ENCODE measurements at regions not wholly inside any gene's neighbourhood (a gene's known extent, or its start where the extent isn't known, plus 50 kb on each side); places are given as distances from the start of the nearest gene placed in this dataset.
"Not testable (repeated sequence)": the region's sequence is repeated elsewhere in the genome, so short reads cannot be mapped to it uniquely, and the experiment has no call there.

DNA sequence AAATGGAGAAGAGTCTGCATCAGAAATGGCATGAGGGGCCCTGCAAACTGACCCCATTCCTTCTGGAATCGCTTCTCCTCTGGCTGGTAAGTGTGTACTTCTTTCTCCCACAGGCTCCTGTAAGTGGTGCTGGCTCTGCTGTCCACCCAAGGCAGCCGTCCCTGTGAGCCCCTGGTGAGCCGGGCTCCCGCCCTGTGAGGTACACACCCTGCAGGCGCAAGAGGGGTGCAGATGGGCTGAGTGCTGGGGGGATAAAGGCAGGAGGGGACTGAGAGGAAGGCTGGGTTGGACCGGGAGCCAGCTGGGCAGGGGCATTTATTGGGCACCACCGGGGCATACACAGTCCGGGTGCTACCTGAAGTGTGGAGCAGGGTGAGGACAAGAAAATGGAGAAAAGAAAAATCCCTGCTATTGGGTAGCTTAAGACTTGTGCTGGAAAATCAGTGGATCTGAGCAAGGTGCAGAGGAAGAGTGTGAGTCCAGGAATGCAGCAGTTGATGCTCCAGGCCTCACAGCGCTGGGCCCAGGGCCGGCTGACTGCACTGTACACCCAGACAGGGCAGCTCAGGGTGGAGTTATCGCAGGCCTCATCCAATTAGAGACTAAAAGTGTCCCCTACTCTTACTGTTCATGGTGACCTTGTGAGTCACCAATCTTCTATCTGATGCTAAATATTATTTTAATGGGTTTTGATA lies 455.1 kb upstream of the B3GAT1 start:
- no peak for DNase-seq (ENCODE audit: low read depth)

DNA sequence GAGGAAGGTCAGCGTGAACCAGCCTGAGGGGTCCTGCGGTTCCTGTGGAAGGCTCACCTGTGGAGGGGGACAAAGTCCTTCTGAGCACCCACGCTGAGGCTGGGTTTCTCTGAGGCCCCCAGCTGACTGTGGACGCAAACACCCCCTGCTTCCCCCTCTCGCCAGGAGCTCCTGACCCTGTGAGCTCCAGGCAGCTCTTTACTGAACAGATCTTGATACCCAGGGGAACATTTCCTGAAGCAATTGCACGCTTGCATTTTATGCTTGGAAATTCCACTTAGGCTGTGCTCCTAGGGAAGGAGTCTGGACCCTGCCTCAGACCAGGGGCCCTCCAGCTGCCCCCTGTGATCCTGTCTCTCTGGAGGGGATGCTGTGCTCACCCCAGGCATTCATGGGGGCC lies 454.2 kb upstream of the B3GAT1 start:
- no peak for DNase-seq (ENCODE audit: low read depth)

DNA sequence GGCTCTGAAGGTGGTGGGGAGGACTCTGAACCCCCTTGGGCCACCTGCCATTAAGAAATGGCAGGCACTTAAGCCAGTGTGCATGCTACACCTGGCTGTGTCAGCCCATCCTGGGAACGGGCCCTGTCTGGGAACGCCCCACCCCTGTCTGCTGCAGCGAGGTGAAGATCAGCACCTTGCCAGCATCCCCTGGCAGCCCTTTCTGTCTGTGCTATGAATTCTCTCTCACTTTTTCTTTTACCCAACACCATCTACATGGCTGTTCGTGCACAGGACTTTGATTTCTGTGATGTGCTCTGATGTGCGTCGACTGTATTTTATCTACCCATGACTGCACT lies 452.9 kb upstream of the B3GAT1 start:
- no peak for DNase-seq (ENCODE audit: low read depth)

DNA sequence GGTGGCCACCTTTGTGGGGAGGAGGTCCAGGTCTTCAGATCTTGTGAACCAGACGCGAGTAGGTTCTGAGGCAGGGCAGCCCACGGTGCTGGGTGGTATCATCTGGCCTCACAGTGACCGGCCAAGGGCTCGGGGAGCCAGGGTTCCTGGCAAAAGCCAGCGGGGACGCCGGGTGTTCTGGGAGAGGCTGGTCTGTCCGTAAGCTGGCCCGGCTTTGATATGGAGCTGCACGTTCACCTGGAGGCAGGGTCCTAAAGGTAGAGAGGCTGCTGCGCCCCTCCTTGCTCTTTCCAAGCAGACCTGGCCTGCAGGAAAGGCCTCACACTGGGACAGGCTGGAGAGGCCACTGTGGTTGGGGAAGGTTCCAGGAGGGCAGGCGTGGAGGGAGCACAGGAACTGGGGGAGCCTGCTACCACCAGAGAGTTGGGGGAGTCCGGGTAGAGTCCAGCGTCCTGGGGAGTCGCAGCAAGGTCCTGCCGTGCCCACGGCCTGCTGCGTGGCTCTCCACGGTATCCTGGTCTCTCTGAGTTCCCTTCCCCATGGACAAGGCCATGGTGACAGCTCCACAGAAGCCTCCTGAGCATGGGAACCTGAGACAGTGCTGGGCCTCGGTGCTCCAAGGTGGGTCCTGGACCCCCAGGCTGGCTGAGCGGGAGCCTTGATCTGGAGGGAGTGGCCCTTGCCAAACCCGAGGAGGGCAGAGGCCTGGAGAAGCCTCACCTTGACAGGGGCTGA lies 452.4 kb upstream of the B3GAT1 start:
- DNase-seq (ENCODE audit: low read depth), result no peak

DNA sequence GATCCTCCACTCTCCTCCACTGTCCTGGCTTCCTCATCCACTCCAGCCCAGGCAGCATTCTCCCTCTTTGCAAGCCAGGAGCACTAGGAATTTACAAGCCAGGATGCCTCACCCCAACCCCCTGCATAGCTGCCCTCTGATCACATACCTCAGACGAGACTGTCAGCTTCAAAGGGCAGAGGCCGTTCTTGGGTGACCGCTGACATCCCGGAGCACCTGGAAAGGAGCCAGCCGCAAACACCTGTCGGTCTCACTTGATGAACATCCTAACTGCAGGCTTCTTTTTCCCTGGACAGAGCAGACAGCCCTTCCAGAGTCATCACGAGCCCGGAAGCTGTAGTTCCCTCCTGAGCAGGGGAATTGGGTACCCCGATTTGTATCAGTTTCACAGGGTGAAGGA lies 451.3 kb upstream of the B3GAT1 start:
- DNase-seq (ENCODE audit: low read depth), result no peak

DNA sequence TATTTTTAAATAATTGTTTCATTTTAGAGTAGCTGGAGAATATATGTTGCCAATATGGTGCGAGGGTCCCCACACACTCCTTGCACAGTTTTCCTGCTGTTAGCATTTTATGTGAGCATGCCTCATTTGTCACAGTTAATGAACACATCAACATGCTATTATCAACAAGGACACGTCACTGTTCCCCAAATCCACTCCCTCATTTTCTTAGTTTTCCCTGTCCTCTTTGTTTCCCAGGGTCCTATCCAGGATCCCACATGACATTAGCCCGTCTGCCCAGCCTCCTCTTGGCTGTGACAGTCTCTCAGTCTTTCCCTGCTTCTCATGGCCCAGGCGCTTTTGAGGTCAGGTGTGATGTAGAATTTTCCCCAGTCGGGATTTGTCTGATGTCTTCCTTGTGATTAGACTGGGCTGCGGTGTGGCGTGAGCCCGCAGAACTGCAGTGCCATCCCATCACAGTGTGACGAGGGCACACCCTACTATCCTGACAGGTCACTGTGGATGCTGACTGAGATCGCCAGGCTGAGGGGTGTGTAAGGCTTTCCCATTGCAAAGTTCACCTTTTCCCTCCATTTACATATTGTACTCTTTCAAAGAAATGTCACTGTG lies 450.6 kb upstream of the B3GAT1 start:
- DNase-seq (ENCODE audit: low read depth), result no peak

DNA sequence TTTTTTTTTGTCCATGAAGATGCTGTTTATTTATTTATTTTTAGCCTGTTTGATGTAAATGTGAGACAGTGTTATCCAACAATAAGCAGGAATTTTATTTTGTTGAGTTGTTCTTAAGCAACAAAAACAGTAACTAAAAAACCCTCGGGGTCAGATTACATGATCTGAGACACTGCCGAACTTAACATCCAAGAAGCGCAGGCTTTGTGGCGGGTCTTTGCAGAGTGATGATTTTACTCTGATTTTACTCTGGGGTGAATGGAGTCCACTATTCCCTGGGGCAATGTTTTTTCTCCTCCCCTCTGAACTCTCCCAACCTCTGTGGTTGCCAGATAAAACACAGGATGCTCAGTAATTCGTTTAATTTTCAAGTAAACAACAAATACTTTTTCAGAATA lies 450.1 kb upstream of the B3GAT1 start:
- DNase-seq (ENCODE audit: low read depth), result no peak

DNA sequence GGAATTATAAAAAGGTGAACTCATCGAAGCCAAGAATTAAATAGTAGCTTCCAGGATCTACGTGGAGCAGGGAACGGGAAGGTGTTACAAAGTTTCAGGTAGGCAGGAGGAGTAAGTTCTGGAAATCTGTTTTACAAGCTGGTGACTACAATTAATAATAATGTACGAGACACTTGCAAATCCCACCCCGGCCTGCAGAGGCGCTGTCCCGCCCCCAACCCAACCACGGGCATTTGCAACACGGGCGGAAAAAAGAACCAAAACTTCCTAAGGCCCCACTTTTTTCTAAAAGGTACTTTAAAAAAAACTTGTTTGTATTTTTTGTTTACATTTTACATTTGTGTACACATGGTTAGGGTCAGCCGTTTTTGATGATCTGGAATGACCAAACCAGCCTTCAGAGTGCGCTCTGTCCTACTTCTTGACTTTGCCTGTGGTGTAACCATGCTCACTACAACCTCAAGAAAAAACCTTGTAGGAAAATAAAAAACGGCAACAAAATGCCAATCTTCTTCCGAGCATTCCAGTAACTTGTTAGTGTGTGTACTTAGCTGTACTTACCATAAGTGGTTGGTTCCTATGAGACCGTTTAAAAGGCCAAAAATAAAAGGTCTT lies 449.6 kb upstream of the B3GAT1 start:
- no peak for DNase-seq (ENCODE audit: low read depth)

DNA sequence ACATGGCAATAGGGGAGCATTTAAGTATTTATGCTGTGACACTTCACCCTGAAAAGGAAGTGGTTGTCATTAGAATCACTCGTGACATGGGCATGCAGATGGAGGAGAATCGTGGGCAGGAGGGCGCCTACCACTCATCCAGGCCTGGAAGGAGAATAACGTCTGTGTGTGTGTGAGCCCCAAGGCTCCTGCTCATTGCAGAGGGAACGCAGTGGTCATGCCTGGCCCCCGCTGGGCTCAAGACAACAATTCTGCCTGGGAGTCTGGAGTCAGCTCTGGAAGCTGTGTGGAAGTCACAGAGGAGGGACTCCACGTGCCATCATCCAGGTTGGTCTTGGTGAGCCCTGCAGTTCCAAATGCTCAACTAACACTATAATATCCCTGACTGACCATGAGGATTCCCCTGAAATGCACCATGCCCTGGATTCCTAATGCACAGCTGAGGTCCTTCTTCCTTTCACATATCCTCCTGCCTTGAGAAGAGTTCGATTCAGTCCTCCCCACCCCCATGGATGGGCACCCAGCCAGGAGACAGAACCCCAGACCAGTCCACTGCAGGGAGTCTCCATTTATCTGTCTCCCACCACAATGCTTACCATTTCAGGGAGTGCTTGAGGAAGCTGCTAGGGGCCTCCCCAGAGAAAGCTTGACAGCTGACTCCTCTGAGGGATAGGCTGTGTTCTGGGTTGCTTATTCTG lies 446.9 kb upstream of the B3GAT1 start:
- DNase-seq (ENCODE audit: low read depth), result no peak

DNA sequence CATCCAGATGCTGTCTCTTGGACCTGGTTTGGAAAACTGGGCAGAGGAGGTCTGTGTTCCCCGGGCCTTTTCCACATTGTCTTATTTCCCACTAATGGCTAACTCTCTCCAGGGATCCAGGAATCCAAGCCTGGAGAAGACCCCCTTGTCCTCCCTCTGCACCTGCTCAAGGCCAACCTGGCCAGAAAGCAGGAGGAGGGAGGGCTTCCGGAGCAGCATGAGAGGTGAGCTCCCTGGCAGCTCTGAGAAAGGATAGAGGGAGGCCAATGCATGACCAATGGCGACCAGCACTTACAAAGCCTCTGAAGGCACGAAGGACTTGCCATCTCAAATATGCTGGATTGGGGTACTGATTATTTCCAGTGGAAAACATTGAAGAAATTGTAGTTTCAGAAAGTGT lies 445.0 kb upstream of the B3GAT1 start:
- no peak for DNase-seq (ENCODE audit: low read depth)

DNA sequence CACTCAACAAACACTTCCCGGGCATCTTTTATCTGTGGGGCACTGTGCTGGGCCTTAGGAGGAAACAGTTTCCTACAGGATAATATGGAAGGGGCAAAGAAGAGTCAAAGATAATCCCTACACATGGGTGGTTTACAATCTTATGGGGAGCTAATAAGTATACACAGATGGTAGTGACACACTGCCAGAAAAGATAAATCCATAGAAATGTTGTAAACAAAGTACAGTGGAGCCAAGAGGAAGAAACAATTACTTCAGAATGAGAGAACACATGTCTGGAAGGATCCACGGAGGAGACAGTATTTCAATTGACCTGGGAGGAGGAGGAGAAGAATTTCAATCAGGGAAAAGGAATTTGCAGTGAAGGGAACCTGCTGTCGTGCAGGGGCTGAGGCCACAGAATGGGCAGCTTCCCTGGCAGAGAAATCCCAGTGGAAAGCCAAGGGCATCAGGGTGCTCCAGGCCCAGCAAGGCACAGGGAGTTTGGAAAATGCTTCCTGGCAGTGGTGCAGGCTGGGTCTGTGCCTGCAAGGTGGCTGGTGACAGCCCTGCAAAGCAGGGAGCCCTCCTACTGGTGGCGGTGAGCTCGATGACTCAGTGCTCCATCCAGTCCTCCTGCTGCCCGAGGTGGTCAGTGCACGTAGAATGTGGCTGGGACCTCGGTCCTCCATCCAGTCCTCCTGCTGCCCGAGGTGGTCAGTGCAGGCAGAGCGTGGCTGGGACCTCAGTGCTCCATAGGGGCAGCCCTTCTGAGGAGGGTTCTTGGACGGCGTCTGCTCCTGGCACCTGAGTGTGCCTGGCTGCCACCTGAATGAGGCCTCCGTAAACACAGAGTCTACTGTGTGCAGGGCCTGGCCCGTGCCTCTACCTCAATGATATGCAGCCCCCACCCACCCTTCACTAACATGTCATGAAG lies 444.3 kb upstream of the B3GAT1 start:
- no peak for DNase-seq (ENCODE audit: low read depth)

DNA sequence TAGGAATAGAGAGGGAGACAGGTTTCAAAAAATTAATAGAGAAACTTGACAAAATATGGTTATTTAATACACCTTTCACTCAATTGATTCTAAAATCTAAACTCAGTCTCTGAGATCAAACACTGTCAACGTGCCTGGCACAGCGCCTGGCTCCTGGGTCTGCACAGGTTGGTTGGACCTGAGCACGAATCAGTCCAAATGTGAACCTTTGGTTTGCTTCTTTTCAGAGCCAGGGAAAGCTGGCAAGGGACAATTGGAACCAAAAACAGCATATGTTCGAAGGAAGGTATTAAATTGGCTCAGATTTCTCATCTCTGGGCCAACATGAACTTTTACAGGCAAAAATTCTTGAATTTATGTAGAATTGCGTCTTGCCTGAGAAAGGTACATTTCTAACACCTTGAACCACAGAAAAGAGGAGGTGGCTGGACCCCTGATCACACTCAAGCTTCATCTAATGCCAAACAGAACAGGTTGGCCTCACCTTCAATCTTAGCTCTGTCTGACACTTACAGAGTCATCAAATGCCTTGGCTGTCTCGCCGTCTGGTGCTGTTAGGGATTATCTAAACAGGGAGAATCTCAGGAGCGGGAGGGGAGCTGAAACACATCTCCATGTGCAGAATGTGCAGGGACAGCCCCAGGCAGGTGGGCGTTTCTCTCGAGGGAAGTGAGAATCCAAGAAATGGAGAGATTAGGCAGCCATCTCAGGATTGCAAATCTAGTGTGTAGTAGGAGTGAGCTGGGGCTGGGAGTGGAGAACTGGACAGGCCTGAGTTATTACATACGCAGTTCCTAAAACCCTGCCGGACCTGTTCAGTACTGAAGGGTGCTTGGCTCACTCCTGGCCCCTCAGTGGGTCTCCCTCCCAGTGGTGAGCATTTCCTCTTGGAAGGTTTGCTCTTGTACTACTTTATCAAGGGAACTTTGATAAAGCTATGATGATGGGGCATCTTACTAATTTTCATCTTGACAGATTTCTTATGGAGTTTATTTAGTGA lies 442.2 kb upstream of the B3GAT1 start:
- DNase-seq (ENCODE audit: low read depth), result no peak

DNA sequence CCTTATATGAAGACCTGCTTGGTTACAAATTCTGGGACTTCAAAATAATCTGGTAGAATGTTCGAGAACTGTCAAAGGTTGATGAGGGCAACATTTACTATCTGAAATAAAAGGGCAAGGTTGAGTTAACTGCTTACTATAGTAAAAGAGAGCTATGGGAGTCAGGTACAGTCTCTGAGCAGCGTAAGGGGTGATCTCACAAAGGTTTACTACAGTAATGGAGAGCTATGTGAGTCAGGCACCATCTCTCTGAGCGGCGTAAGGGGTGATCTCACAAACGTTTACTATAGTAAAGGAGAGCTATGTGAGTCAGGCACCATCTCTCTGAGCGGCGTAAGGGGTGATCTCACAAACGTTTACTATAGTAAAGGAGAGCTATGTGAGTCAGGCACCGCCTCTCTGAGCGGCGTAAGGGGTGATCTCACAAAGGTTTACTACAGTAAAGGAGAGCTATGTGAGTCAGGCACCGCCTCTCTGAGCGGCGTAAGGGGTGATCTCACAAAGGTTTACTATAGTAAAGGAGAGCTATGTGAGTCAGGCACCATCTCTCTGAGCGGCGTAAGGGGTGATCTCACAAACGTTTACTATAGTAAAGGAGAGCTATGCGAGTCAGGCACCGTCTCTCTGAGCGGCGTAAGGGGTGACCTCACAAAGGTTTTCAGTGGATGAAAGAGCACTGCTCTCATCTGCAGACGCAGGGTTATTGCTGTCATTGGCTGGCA lies 439.6 kb upstream of the B3GAT1 start:
- not testable (repeated sequence) for DNase-seq (ENCODE audit: low read depth)

DNA sequence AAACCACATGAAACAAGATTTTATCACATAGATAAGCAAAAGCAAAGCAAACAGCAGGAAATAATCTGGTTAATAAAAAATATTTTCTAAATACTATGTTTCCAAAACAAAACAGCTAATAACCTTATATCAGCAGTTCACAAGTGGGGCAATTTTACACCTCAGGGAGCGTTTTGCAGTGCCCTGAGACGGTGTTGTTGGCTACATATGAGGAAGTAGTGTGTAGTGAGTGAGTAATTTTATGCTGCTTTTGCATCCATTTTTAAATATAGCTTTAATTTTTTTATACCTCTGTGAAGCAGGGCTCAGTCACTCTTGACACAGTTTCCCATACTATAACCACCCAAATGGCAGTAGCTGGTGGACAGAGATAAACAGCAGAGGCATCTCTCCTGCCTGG lies 438.5 kb upstream of the B3GAT1 start:
- no peak for DNase-seq (ENCODE audit: low read depth)

DNA sequence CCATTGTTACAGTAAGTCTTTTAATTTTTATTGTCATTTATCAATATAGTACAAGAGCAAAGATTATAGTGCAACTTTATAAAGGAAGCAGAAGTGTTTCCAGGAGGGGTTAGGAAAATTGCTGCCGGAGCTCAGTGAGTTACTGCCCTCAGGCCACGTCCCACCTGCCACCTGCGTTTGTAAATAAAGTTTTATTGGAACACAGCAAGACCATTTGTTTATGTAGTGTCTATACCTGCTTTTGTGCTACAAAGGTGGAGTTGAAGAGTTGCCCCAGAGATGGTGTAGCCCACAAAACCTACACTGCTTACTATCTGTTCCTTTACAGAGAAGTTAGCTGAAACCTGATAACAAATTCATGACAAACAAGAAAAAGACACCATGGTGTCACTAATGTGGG lies 437.8 kb upstream of the B3GAT1 start:
- no peak for DNase-seq (ENCODE audit: low read depth)

DNA sequence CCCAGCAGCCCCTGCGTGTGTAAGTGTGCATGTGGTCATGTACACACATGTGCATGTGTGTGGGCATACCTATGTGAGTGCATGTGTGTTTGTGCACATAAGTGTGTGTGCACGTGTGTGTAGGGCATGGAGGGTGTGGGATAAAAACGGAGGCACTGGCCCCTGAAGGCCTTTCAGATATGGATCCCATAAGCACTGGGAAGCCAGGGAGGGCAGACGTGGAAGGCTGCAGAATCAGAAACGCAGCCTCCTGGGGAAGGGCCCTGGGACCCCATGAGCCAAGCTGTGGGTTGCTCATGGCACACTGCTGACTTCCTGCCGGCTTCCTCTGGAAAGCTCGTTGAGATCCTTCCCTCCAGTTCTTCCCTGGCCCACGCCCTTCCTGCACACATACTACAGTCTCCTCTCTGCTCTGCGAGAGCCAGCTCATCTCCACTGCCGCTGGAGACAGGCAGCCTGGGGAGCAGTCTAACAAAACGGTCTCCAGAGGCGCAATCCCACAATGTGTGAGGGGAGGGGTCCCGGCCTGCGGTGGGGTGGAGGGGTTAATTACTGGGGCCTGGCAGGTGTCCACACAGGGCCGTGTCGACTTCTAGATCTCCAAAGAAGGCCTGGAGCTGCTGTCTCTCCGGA lies 435.2 kb upstream of the B3GAT1 start:
- DNase-seq (ENCODE audit: low read depth), result no peak

DNA sequence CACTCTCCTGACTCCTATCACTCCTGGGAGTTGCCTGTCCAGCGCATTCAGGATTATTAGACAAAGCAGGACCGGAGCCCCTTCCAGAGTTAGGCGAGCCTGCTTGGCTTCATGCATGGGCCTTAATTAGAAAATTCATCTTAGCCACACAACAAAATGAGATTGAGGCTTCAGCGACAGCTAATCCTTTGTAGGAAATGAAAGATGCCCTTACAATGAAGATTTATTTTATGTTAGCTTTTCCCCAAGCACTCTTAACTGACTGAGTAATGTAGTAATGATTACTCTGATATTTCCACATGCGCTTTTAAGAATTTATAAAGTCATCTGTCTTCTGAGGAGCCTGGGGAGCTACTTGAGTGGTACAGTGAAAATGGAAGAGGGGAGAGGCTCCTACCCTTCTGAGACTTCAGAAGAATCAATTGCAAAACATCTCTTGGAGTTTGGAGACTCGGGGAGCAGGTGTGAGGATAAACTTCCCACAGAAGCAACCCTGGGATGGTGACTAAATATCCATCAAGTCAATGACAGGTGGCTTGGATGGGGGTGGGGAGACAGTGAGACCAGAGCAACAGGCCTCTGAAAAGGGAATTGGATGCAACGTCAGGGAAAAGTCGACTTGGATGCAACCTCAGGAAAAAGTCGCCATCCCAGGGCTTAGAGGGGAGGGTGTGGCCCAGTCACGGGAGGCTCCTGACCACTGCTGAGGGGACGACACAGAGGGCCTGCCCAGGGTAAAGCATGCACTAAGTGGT lies 434.5 kb upstream of the B3GAT1 start:
- no peak for DNase-seq (ENCODE audit: low read depth)
